ENCODE measurements at regions not wholly inside any gene's neighbourhood (a gene's known extent, or its start where the extent isn't known, plus 50 kb on each side); places are given as distances from the start of the nearest gene placed in this dataset.
"Not testable (repeated sequence)": the region's sequence is repeated elsewhere in the genome, so short reads cannot be mapped to it uniquely, and the experiment has no call there.

GRCh38 chr9:75197561-75197960, 109.2 kb downstream of the OSTF1 start:
- DNase-seq (ENCODE audit: low read depth), result no peak
- no peak for TF ChIP-seq CTCF (IDR thresholded peaks at IDR 0.05; ENCODE audit: control insufficient read depth, insufficient read depth, low read depth, low read length, missing control alignments)
- H3K4me3 ChIP-seq (ENCODE audit: control insufficient read depth, low read depth, low read length), result no peak overlapping the region

- no peak for DNase-seq (ENCODE audit: low read depth)
- no peak overlapping the region for H3K4me3 ChIP-seq (ENCODE audit: control insufficient read depth, low read depth, low read length)
- TF ChIP-seq CTCF (IDR thresholded peaks at IDR 0.05; ENCODE audit: control insufficient read depth, insufficient read depth, low read depth, low read length, missing control alignments), result no peak
Observed at GRCh38 chr9:75198436-75198835, 110.1 kb downstream of the OSTF1 start.

GRCh38 chr9:75200892-75201470, 112.7 kb downstream of the OSTF1 start:
- DNase-seq (ENCODE audit: low read depth), result no peak
- peak; percentile 47 for TF ChIP-seq CTCF (IDR thresholded peaks at IDR 0.05; ENCODE audit: control insufficient read depth, insufficient read depth, low read depth, low read length, missing control alignments)
- no peak overlapping the region for H3K4me3 ChIP-seq (ENCODE audit: control insufficient read depth, low read depth, low read length)

- no peak overlapping the region for H3K4me3 ChIP-seq (ENCODE audit: control insufficient read depth, low read depth, low read length)
- no peak for DNase-seq (ENCODE audit: low read depth)
- TF ChIP-seq CTCF (IDR thresholded peaks at IDR 0.05; ENCODE audit: control insufficient read depth, insufficient read depth, low read depth, low read length, missing control alignments), result no peak
Observed at GRCh38 chr9:75201480-75202209, 113.3 kb downstream of the OSTF1 start.

GRCh38 chr9:75207997-75208396, 119.7 kb downstream of the OSTF1 start:
- not testable (repeated sequence) for DNase-seq (ENCODE audit: low read depth); H3K4me3 ChIP-seq (ENCODE audit: control insufficient read depth, low read depth, low read length)

- DNase-seq (ENCODE audit: low read depth), result no peak
- no peak for TF ChIP-seq CTCF (IDR thresholded peaks at IDR 0.05; ENCODE audit: control insufficient read depth, insufficient read depth, low read depth, low read length, missing control alignments)
- H3K4me3 ChIP-seq (ENCODE audit: control insufficient read depth, low read depth, low read length), result no peak overlapping the region
Observed at GRCh38 chr9:75210215-75210614, 121.9 kb downstream of the OSTF1 start.

GRCh38 chr9:75213765-75214164, 125.5 kb downstream of the OSTF1 start:
- TF ChIP-seq CTCF (IDR thresholded peaks at IDR 0.05; ENCODE audit: control insufficient read depth, insufficient read depth, low read depth, low read length, missing control alignments), result no peak
- DNase-seq (ENCODE audit: low read depth), result no peak
- no peak overlapping the region for H3K4me3 ChIP-seq (ENCODE audit: control insufficient read depth, low read depth, low read length)
